ENCODE measurements at regions not wholly inside any gene's neighbourhood (a gene's known extent, or its start where the extent isn't known, plus 50 kb on each side); places are given as distances from the start of the nearest gene placed in this dataset.
A peak's percentile ranks its signal among the peaks of the same experiment; 100 is the strongest.

DNA sequence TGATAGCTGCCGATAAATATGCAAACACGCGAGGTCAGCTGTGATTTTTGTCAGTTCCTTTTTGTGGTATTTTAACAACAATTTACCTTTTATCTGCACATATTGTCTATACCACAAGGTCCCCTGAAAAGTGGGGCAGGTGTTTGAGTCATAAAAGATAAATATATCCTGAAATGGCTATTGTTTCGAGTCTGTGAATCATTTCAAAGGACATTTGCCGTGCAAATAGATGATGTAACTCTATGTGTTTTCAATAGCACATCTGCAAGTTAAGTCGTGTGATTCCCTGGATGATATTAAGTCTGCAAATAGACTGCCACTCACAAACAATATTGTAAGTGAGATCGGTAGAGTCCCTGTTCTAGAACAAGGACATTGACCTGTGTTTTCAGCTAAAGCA, 193.0 kb upstream of the PITRM1 start:
- Histone ChIP-seq H3K9me3 (replicated peaks; ENCODE audit: control insufficient read depth, low read depth, low read length) (peaks cover 4% of the 10 kb centered on the region), H3K27me3 (ENCODE audit: control insufficient read depth, insufficient read depth, low read length) (no peaks in the 10 kb centered on the region), H3K4me1 (ENCODE audit: control insufficient read depth, insufficient read depth, low read length) (no peaks in the 10 kb centered on the region), H3K4me3 (ENCODE audit: low read length) (no peak overlapping the region), H3K27ac (ENCODE audit: low read length) (peak overlapping the region; percentile 3), H3K36me3 (ENCODE audit: control insufficient read depth, insufficient read depth, low read length) (no peaks in the 10 kb centered on the region)
- no peak for DNase-seq
- WGBS (ENCODE audit: insufficient coverage), result 30% methylated on average over 2 of the region's 7 CpGs

DNA sequence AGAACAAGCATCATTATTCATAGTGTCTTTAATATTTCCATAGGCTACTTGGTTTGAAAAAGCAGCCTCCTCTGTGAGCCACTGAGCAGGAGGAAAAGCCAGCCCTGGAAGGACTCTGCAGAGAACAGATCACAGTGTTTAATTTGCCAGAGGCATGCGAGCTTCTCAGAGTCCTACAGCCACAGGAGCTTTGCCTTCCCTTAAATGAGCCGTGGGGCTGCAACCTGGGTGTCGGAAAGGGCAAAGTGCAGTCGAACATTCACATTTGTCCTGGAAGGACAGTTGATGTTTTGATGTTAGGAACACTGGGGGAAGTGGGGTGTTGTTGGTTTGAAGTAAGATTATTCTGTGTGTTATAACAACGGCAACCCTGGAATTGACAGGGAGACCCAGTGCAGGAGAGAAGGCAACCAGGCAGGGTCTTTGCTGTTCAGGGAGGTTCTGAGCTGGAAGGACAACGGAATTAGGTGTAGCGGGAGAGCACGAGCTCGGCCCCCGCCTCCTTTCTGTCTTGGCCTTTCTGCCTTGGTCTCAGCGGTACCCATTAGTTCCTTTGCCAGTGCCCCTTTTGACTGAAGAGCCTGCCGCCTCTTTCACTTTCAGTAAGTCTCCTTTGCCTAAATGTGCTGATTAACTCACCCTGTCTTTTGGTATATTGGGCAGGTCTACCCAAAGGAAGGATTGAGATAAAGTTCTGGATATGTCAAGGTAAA, 192.3 kb upstream of the PITRM1 start:
- Histone ChIP-seq H3K4me3 (ENCODE audit: low read length) (no peak overlapping the region), H3K36me3 (ENCODE audit: control insufficient read depth, insufficient read depth, low read length) (no peaks in the 10 kb centered on the region)
- WGBS (ENCODE audit: insufficient coverage), result 74% methylated on average over 11 of the region's 12 CpGs

GRCh38 chr10:3363311-3364045, 190.9 kb upstream of the PITRM1 start:
- Histone ChIP-seq H3K4me3 (ENCODE audit: low read length) (no peak overlapping the region), H3K4me1 (ENCODE audit: control insufficient read depth, insufficient read depth, low read length) (no peaks in the 10 kb centered on the region), H3K27ac (ENCODE audit: low read length) (no peak overlapping the region), H3K9me3 (replicated peaks; ENCODE audit: control insufficient read depth, low read depth, low read length) (peaks cover 4% of the 10 kb centered on the region), H3K27me3 (ENCODE audit: control insufficient read depth, insufficient read depth, low read length) (no peaks in the 10 kb centered on the region), H3K36me3 (ENCODE audit: control insufficient read depth, insufficient read depth, low read length) (no peaks in the 10 kb centered on the region)
- WGBS (ENCODE audit: insufficient coverage), result 33% methylated on average over 1 of the region's 4 CpGs
- peak; percentile 47 for DNase-seq

More for the DNA sequence above, 192.3 kb upstream of the PITRM1 start:
- H3K9me3 ChIP-seq (replicated peaks; ENCODE audit: control insufficient read depth, low read depth, low read length), result peaks cover 4% of the 10 kb centered on the region
- no peaks in the 10 kb centered on the region for H3K4me1 ChIP-seq (ENCODE audit: control insufficient read depth, insufficient read depth, low read length)
- H3K27ac ChIP-seq (ENCODE audit: low read length), result peak overlapping the region; percentile 3
- no peaks in the 10 kb centered on the region for H3K27me3 ChIP-seq (ENCODE audit: control insufficient read depth, insufficient read depth, low read length)
- no peak for DNase-seq

DNA sequence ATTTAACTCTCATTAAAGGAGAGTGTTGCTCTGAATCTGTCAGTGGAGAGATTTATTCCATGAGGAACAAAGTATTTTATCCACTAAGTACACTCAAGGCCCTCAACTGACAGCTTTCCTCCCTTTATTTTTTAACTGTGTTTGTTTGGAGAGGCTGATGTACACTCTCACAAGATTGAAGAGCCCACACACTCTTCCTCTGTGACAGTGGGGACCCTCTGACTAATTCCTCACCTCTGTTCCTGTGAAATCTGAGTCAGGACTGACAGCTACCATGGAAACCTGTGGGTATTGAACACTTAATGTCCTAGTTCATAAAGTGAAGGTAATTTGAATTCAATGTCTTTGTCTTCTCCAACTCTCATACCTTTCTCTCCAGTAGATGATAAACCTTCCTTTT, 189.8 kb upstream of the PITRM1 start:
- Histone ChIP-seq H3K27ac (ENCODE audit: low read length) (no peak overlapping the region), H3K36me3 (ENCODE audit: control insufficient read depth, insufficient read depth, low read length) (no peaks in the 10 kb centered on the region), H3K4me1 (ENCODE audit: control insufficient read depth, insufficient read depth, low read length) (no peaks in the 10 kb centered on the region), H3K9me3 (replicated peaks; ENCODE audit: control insufficient read depth, low read depth, low read length) (peaks cover 4% of the 10 kb centered on the region), H3K27me3 (ENCODE audit: control insufficient read depth, insufficient read depth, low read length) (no peaks in the 10 kb centered on the region), H3K4me3 (ENCODE audit: low read length) (no peak overlapping the region)
- DNase-seq, result no peak

DNA sequence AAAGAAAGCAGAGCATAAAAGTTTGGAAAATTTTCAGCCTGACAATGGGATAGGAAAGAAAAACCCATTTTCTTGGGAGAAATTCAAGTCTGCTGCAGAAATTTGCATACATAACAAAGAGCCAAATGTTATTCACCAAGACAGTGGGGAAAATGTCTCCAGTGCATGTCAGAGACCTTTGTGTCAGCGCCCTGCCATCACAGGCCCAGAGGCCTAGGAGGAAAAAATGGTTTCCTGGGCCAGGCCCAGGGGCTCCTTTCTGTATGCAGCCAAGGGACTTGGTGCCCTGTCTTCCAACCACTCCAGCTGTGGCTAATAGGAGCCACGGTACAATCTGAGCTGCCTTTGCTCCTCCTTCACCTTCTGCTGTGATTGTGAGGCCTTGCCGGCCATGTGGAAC, 189.1 kb upstream of the PITRM1 start:
- H3K27me3 ChIP-seq (ENCODE audit: control insufficient read depth, insufficient read depth, low read length), result no peaks in the 10 kb centered on the region
- no peaks in the 10 kb centered on the region for H3K36me3 ChIP-seq (ENCODE audit: control insufficient read depth, insufficient read depth, low read length)
- DNase-seq, result no peak
- H3K27ac ChIP-seq (ENCODE audit: low read length), result no peak overlapping the region
- WGBS (ENCODE audit: insufficient coverage), result 75% methylated on average over 1 of the region's 3 CpGs
- no peaks in the 10 kb centered on the region for H3K4me1 ChIP-seq (ENCODE audit: control insufficient read depth, insufficient read depth, low read length)
- peaks cover 4% of the 10 kb centered on the region for H3K9me3 ChIP-seq (replicated peaks; ENCODE audit: control insufficient read depth, low read depth, low read length)
- no peak overlapping the region for H3K4me3 ChIP-seq (ENCODE audit: low read length)

DNA sequence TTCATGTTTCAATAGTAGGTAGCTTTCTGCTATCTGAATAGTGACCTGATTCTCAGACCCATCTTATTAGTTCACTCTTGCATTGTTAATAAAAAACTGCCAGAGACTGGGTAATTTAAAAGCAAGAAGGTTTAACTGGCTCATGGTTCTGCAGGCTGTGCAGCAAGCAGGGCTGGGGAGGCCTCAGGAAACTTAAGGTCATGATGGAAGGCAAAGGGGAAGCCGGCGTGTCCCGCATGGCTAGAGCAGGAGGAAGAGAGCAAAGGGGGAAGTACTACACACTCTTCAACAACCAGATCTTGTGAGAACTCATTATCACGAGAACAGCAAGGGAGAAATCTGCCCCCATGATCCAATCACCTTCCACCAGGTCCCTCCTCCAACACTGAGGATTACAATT, 185.2 kb upstream of the PITRM1 start:
- Histone ChIP-seq H3K4me1 (ENCODE audit: control insufficient read depth, insufficient read depth, low read length) (peaks cover 7% of the 10 kb centered on the region), H3K9me3 (replicated peaks; ENCODE audit: control insufficient read depth, low read depth, low read length) (peaks cover 4% of the 10 kb centered on the region), H3K27me3 (ENCODE audit: control insufficient read depth, insufficient read depth, low read length) (no peaks in the 10 kb centered on the region), H3K36me3 (ENCODE audit: control insufficient read depth, insufficient read depth, low read length) (no peaks in the 10 kb centered on the region), H3K27ac (ENCODE audit: low read length) (no peak overlapping the region), H3K4me3 (ENCODE audit: low read length) (no peak overlapping the region)
- WGBS (ENCODE audit: insufficient coverage), result no CpG with 5 or more reads among the region's 4 CpGs
- no peak for DNase-seq

GRCh38 chr10:3355536-3355935, 183.0 kb upstream of the PITRM1 start:
- H3K4me3 ChIP-seq (ENCODE audit: low read length), result no peak overlapping the region
- 90% methylated on average over 9 of the region's 9 CpGs for WGBS (ENCODE audit: insufficient coverage)
- H3K9me3 ChIP-seq (replicated peaks; ENCODE audit: control insufficient read depth, low read depth, low read length), result no peaks in the 10 kb centered on the region

DNA sequence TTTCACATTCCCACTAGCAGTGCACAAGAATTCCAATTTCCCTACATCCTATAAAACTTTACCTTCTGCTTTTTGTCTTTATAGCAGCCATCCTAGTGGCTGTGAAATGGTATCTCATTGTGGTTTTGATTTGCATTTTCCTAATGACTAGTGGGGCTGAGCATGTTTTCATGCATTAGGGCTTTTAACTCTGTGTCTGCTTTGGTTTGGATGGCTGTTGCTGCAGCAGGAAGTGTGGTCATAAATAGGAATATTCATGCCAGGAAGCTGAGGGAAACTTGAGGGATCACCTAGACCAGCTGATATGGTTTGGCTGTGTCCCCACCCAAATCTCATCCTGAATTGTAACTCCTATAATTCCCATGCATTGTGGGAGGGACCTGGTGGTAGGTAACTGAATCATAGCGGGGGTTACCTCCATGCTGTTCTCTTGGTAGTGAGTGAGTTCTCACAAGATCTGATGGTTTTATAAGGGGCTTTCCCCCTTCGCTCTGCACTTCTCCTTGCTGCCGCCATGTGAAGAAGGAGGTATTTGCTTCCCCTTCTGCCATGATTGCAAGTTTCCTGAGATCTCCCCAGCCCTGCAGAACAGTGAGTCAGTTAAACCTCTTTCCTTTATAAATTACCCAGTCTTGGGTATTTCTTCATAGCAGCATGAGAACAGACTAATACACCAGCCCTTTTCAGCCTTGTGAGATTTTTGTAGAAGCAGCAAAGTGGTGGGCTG, 181.8 kb upstream of the PITRM1 start:
- H3K27ac ChIP-seq (ENCODE audit: low read length), result no peak overlapping the region
- no peaks in the 10 kb centered on the region for H3K36me3 ChIP-seq (ENCODE audit: control insufficient read depth, insufficient read depth, low read length)
- H3K27me3 ChIP-seq (ENCODE audit: control insufficient read depth, insufficient read depth, low read length), result peaks cover 3% of the 10 kb centered on the region
- DNase-seq, result no peak
- no peak overlapping the region for H3K4me3 ChIP-seq (ENCODE audit: low read length)
- H3K9me3 ChIP-seq (replicated peaks; ENCODE audit: control insufficient read depth, low read depth, low read length), result no peaks in the 10 kb centered on the region
- WGBS (ENCODE audit: insufficient coverage), result 100% methylated on average over 1 of the region's 3 CpGs
- H3K4me1 ChIP-seq (ENCODE audit: control insufficient read depth, insufficient read depth, low read length), result peaks cover 11% of the 10 kb centered on the region

More at GRCh38 chr10:3355536-3355935, 183.0 kb upstream of the PITRM1 start:
- H3K27me3 ChIP-seq (ENCODE audit: control insufficient read depth, insufficient read depth, low read length), result no peaks in the 10 kb centered on the region
- H3K4me1 ChIP-seq (ENCODE audit: control insufficient read depth, insufficient read depth, low read length), result peaks cover 7% of the 10 kb centered on the region
- H3K27ac ChIP-seq (ENCODE audit: low read length), result no peak overlapping the region
- H3K36me3 ChIP-seq (ENCODE audit: control insufficient read depth, insufficient read depth, low read length), result no peaks in the 10 kb centered on the region
- DNase-seq, result no peak

DNA sequence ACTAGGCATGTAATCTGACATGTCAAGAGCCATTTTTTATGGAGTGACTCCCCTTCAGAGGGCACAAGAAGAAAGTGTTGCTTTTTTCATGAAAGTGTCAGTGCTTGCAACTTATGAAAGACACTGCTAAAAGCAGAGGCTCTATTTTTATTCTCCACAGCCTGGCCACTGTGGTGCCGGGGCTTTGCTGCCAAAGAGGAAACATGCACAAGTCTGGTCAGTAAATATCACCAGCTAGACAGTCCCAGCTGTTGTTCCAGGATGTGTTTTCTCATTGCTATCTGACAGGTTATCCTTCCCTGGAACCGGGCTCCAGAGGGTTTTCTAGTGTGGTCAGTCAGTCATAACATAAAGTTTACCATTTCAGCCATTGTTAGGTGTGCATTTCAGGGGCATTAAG, 180.7 kb upstream of the PITRM1 start:
- Histone ChIP-seq H3K27ac (ENCODE audit: low read length) (no peak overlapping the region), H3K4me3 (ENCODE audit: low read length) (no peak overlapping the region), H3K9me3 (replicated peaks; ENCODE audit: control insufficient read depth, low read depth, low read length) (no peaks in the 10 kb centered on the region), H3K36me3 (ENCODE audit: control insufficient read depth, insufficient read depth, low read length) (no peaks in the 10 kb centered on the region), H3K4me1 (ENCODE audit: control insufficient read depth, insufficient read depth, low read length) (peaks cover 11% of the 10 kb centered on the region), H3K27me3 (ENCODE audit: control insufficient read depth, insufficient read depth, low read length) (peaks cover 3% of the 10 kb centered on the region)
- DNase-seq, result peak; percentile 50
- 17% methylated on average over 1 of the region's 2 CpGs for WGBS (ENCODE audit: insufficient coverage)

- Histone ChIP-seq H3K4me1 (ENCODE audit: control insufficient read depth, insufficient read depth, low read length) (peaks cover 20% of the 10 kb centered on the region), H3K27me3 (ENCODE audit: control insufficient read depth, insufficient read depth, low read length) (peaks cover 5% of the 10 kb centered on the region), H3K27ac (ENCODE audit: low read length) (no peak overlapping the region), H3K4me3 (ENCODE audit: low read length) (no peak overlapping the region), H3K36me3 (ENCODE audit: control insufficient read depth, insufficient read depth, low read length) (no peaks in the 10 kb centered on the region), H3K9me3 (replicated peaks; ENCODE audit: control insufficient read depth, low read depth, low read length) (no peaks in the 10 kb centered on the region)
- DNase-seq, result no peak
- 48% methylated on average over 12 of the region's 14 CpGs for WGBS (ENCODE audit: insufficient coverage)
Observed at GRCh38 chr10:3350617-3351258, 178.2 kb upstream of the PITRM1 start.
